ENCODE measurements at regions not wholly inside any gene's neighbourhood (a gene's known extent, or its start where the extent isn't known, plus 50 kb on each side); places are given as distances from the start of the nearest gene placed in this dataset.

DNA sequence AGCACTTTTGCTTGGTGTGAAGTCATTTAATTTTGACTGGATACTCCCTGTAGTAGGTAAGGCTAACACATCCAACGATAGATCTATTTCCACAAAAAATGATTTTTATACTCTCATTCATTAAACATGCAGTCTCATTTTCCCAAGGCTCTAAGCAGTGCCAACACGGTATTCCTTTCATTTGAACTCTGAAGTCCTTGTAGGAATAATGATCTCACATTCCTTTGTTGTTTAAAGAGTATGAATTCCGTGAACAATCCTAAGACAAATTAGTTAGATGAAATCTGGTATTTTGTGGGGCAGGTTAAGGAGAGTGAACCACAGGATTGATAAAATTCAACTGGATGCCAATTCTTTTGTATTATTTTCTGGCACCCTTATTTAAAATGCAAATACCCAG is 66.6 kb downstream of the LACC1 start:
- TF ChIP-seq, protein P1, sequence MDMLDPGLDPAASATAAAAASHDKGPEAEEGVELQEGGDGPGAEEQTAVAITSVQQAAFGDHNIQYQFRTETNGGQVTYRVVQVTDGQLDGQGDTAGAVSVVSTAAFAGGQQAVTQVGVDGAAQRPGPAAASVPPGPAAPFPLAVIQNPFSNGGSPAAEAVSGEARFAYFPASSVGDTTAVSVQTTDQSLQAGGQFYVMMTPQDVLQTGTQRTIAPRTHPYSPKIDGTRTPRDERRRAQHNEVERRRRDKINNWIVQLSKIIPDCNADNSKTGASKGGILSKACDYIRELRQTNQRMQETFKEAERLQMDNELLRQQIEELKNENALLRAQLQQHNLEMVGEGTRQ (IDR thresholded peaks at IDR 0.05; ENCODE audit: borderline replicate concordance, low read depth, low read length) = no peak
- TF ChIP-seq SMC3 (IDR thresholded peaks at IDR 0.05; ENCODE audit: borderline replicate concordance, low read length) (no peak), CHD1 (IDR thresholded peaks at IDR 0.05; ENCODE audit: low read depth, low read length) (no peak), HDGF (IDR thresholded peaks at IDR 0.05) (no peak), YY1 (IDR thresholded peaks at IDR 0.05; ENCODE audit: low read depth, low read length) (no peak), ZNF274 (IDR thresholded peaks at IDR 0.05; ENCODE audit: insufficient read depth, insufficient read length) (no peak), RAD51 (IDR thresholded peaks at IDR 0.05) (no peak), POLR2AphosphoS5 (IDR thresholded peaks at IDR 0.05; ENCODE audit: low read length) (no peak), EP300 (IDR thresholded peaks at IDR 0.05; ENCODE audit: borderline replicate concordance in 1 of 2, control insufficient read depth in 1 of 2, low read depth in 2 of 2, low read length in 2 of 2) (no peak)
- TF ChIP-seq, protein P2, sequence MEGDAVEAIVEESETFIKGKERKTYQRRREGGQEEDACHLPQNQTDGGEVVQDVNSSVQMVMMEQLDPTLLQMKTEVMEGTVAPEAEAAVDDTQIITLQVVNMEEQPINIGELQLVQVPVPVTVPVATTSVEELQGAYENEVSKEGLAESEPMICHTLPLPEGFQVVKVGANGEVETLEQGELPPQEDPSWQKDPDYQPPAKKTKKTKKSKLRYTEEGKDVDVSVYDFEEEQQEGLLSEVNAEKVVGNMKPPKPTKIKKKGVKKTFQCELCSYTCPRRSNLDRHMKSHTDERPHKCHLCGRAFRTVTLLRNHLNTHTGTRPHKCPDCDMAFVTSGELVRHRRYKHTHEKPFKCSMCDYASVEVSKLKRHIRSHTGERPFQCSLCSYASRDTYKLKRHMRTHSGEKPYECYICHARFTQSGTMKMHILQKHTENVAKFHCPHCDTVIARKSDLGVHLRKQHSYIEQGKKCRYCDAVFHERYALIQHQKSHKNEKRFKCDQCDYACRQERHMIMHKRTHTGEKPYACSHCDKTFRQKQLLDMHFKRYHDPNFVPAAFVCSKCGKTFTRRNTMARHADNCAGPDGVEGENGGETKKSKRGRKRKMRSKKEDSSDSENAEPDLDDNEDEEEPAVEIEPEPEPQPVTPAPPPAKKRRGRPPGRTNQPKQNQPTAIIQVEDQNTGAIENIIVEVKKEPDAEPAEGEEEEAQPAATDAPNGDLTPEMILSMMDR (IDR thresholded peaks at IDR 0.05 in 2 of 3, conservative IDR thresholded peaks at IDR 0.05 in 1 of 3; ENCODE audit: control insufficient read depth in 2 of 3, extremely low read depth in 1 of 3, insufficient read depth in 1 of 3, low read depth in 3 of 3, low read length in 3 of 3) = no peak

All from GM12878 (cell line).